ENCODE measurements at regions not wholly inside any gene's neighbourhood (a gene's known extent, or its start where the extent isn't known, plus 50 kb on each side); places are given as distances from the start of the nearest gene placed in this dataset.

GRCh38 chr9:75648034-75648433 is 242.4 kb upstream of the PCSK5 start:
- no peak overlapping the region for H3K27ac ChIP-seq
- intact Hi-C loops (cut with DNase I): no loop called here
- no peaks in the 10 kb centered on the region for H3K27me3 ChIP-seq
- no peak overlapping the region for H3K4me3 ChIP-seq
- DNase-seq (peak in 1 of 3 donors; percentile 42), ATAC-seq (no peak)
- H3K36me3 ChIP-seq: no peaks in the 10 kb centered on the region
- 74% methylated on average over 6 of the region's 8 CpGs for WGBS (ENCODE audit: insufficient coverage, low coverage, low lambda C conversion rate, missing lambda C conversion rate)
- peaks cover 0 to 1% (median 0%) of the 10 kb centered on the region in 4 donors for H3K4me1 ChIP-seq
- H3K9me3 ChIP-seq: no peaks in the 10 kb centered on the region
- TF ChIP-seq POLR2A (IDR thresholded peaks at IDR 0.05): no peak
- no peak for TF ChIP-seq CTCF (IDR thresholded peaks at IDR 0.05)

GRCh38 chr9:75649060-75649459 is 241.4 kb upstream of the PCSK5 start:
- H3K27ac ChIP-seq: no peak overlapping the region
- DNase-seq: no peak
- no peak overlapping the region for H3K4me3 ChIP-seq
- H3K9me3 ChIP-seq: no peaks in the 10 kb centered on the region
- peaks cover 0 to 10% (median 0%) of the 10 kb centered on the region in 4 donors for H3K4me1 ChIP-seq
- TF ChIP-seq POLR2A (IDR thresholded peaks at IDR 0.05) (no peak), CTCF (IDR thresholded peaks at IDR 0.05) (no peak)
- no peaks in the 10 kb centered on the region for H3K36me3 ChIP-seq
- intact Hi-C loops (cut with DNase I): no loop called here
- no peaks in the 10 kb centered on the region for H3K27me3 ChIP-seq
- no peak for ATAC-seq
- 59% methylated on average over 2 of the region's 5 CpGs for WGBS (ENCODE audit: insufficient coverage, low coverage, low lambda C conversion rate, missing lambda C conversion rate)

- Histone ChIP-seq H3K4me1 (peaks cover 0 to 10% (median 0%) of the 10 kb centered on the region in 4 donors), H3K27me3 (no peaks in the 10 kb centered on the region), H3K27ac (no peak overlapping the region), H3K9me3 (no peaks in the 10 kb centered on the region), H3K36me3 (no peaks in the 10 kb centered on the region), H3K4me3 (no peak overlapping the region)
- DNase-seq: no peak
- TF ChIP-seq CTCF (IDR thresholded peaks at IDR 0.05) (no peak), POLR2A (IDR thresholded peaks at IDR 0.05) (no peak)
- intact Hi-C loops (cut with DNase I): no loop called here
- ATAC-seq: no peak
- 59% methylated on average over 2 of the region's 2 CpGs for WGBS (ENCODE audit: insufficient coverage, low coverage, low lambda C conversion rate, missing lambda C conversion rate)
Measured at GRCh38 chr9:75651709-75652108, 238.8 kb upstream of the PCSK5 start.

GRCh38 chr9:75653335-75653734 is 237.1 kb upstream of the PCSK5 start:
- Histone ChIP-seq H3K4me3 (no peak overlapping the region), H3K36me3 (no peaks in the 10 kb centered on the region), H3K27me3 (no peaks in the 10 kb centered on the region), H3K27ac (no peak overlapping the region), H3K9me3 (no peaks in the 10 kb centered on the region), H3K4me1 (peaks cover 0 to 10% (median 0%) of the 10 kb centered on the region in 4 donors)
- no peak for TF ChIP-seq POLR2A (IDR thresholded peaks at IDR 0.05)
- TF ChIP-seq CTCF (IDR thresholded peaks at IDR 0.05): no peak
- WGBS (ENCODE audit: insufficient coverage, low coverage, low lambda C conversion rate, missing lambda C conversion rate): 10% methylated on average over 1 of the region's 1 CpG
- intact Hi-C loops (cut with DNase I): no loop called here
- ATAC-seq (peak; percentile 18 to 90 (median 58)), DNase-seq (no peak)

- no peaks in the 10 kb centered on the region for H3K27me3 ChIP-seq
- ATAC-seq (peak in 1 of 4 donors; percentile 58), DNase-seq (no peak)
- no peak overlapping the region for H3K27ac ChIP-seq
- no peak for TF ChIP-seq CTCF (IDR thresholded peaks at IDR 0.05)
- no peak for TF ChIP-seq POLR2A (IDR thresholded peaks at IDR 0.05)
- H3K4me1 ChIP-seq: peaks cover 0 to 10% (median 0%) of the 10 kb centered on the region in 4 donors
- intact Hi-C loops (cut with DNase I): no loop called here
- 26% methylated on average over 2 of the region's 2 CpGs for WGBS (ENCODE audit: insufficient coverage, low coverage, low lambda C conversion rate, missing lambda C conversion rate)
- no peak overlapping the region for H3K4me3 ChIP-seq
- H3K36me3 ChIP-seq: no peaks in the 10 kb centered on the region
- H3K9me3 ChIP-seq: no peaks in the 10 kb centered on the region
Measured at GRCh38 chr9:75653750-75654149, 236.7 kb upstream of the PCSK5 start.
